HepG2 (cell line): ENCODE measurements at regions not wholly inside any gene's neighbourhood (a gene's known extent, or its start where the extent isn't known, plus 50 kb on each side); places are given as distances from the start of the nearest gene placed in this dataset.

Experiments used
- AHR ChIP-seq: IDR thresholded peaks from 2 replicates; pipeline ENCODE4 v1.6.1; 2018; ENCODE audit warnings: missing genetic modification reagents, missing compliant biosample characterization
- CEBPB ChIP-seq: IDR thresholded peaks from 2 replicates; pipeline ENCODE4 v1.6.1; 2011; ENCODE audit warnings: low read depth, low read length, improper control_type of control experiment, borderline replicate concordance
- CENPT ChIP-seq: sonication (generic); formaldehyde crosslinking; IDR thresholded peaks from 2 replicates; pipeline ENCODE4 v1.8.0; 2022; ENCODE audit warnings: low read depth, mild to moderate bottlenecking, moderate library complexity, missing genetic modification reagents
- CENPX ChIP-seq: sonication (generic); formaldehyde crosslinking; IDR thresholded peaks from 2 replicates; pipeline ENCODE4 v1.9.0; 2021; ENCODE audit warnings: mild to moderate bottlenecking, missing genetic modification reagents, moderate library complexity
- CHD2 ChIP-seq: IDR thresholded peaks from 2 replicates; pipeline ENCODE4 v1.6.1; 2011; ENCODE audit warnings: low read depth, low read length, improper control_type of control experiment
- DRAP1 ChIP-seq: IDR thresholded peaks from 2 replicates; pipeline ENCODE4 v1.6.1; 2016; ENCODE audit warnings: missing genetic modification reagents, missing compliant biosample characterization
- E2F1 ChIP-seq: sonication (generic); formaldehyde crosslinking; IDR thresholded peaks from 2 replicates; pipeline ENCODE4 v1.5.0; 2020; ENCODE audit warnings: missing genetic modification reagents
- GZF1 ChIP-seq: sonication (generic); formaldehyde crosslinking; IDR thresholded peaks from 2 replicates; pipeline ENCODE4 v1.5.1; 2020; ENCODE audit warnings: mild to moderate bottlenecking, missing genetic modification reagents
- HOXA3 ChIP-seq: sonication (generic); formaldehyde crosslinking; IDR thresholded peaks from 2 replicates; pipeline ENCODE4 v1.5.0; 2020; ENCODE audit warnings: missing genetic modification reagents
- HOXD1 ChIP-seq: sonication (generic); formaldehyde crosslinking; IDR thresholded peaks from 2 replicates; pipeline ENCODE4 v1.5.0; 2020; ENCODE audit warnings: missing genetic modification reagents
- LBX2 ChIP-seq: sonication (generic); formaldehyde crosslinking; IDR thresholded peaks from 2 replicates; pipeline ENCODE4 v1.5.0; 2020; ENCODE audit warnings: missing genetic modification reagents, mild to moderate bottlenecking, borderline replicate concordance
- MXD4 ChIP-seq: IDR thresholded peaks from 2 replicates; pipeline ENCODE4 v1.6.1; 2016; ENCODE audit warnings: mild to moderate bottlenecking, missing biosample characterization, missing genetic modification reagents
- PCBP1 ChIP-seq: fragments of 200-400 bp; formaldehyde crosslinking; IDR thresholded peaks from 2 replicates; pipeline ENCODE4 v1.6.1; 2017; ENCODE audit warnings: mild to moderate bottlenecking, low read depth, low read length, borderline replicate concordance
- RBM39 ChIP-seq: fragments of 200-400 bp; formaldehyde crosslinking; IDR thresholded peaks from one replicate; pipeline ENCODE4 v1.6.1; 2018; ENCODE audit warnings: antibody characterized with exemption, mild to moderate bottlenecking, low read depth, low read length; ENCODE audit not compliant: poor library complexity, severe bottlenecking
- TAF15 ChIP-seq: fragments of 200-400 bp; formaldehyde crosslinking; IDR thresholded peaks from one replicate; pipeline ENCODE4 v1.6.1; 2018; ENCODE audit warnings: mild to moderate bottlenecking, low read depth, low read length; ENCODE audit not compliant: poor library complexity, severe bottlenecking
- TBL1XR1 ChIP-seq: fragments of 150-350 bp; IDR thresholded peaks from 2 replicates; pipeline ENCODE4 v1.6.1; 2014; ENCODE audit warnings: borderline replicate concordance, low read length; ENCODE audit not compliant: partially characterized antibody
- THAP7 ChIP-seq: sonication (generic); formaldehyde crosslinking; IDR thresholded peaks from 2 replicates; pipeline ENCODE4 v1.8.1; 2023; ENCODE audit warnings: mild to moderate bottlenecking, missing genetic modification reagents
- ZBTB25 ChIP-seq: IDR thresholded peaks from 2 replicates; pipeline ENCODE4 v1.6.1; 2018; ENCODE audit warnings: missing genetic modification reagents
- ZFP62 ChIP-seq: sonication (generic); formaldehyde crosslinking; IDR thresholded peaks from 2 replicates; pipeline ENCODE4 v1.4.0; 2020; ENCODE audit warnings: missing genetic modification reagents
- ZNF276 ChIP-seq: sonication (generic); formaldehyde crosslinking; IDR thresholded peaks from 2 replicates; pipeline ENCODE4 v1.4.0; 2020; ENCODE audit warnings: mild to moderate bottlenecking, low read depth, missing genetic modification reagents
- ZNF3 ChIP-seq: IDR thresholded peaks from 2 replicates; pipeline ENCODE4 v1.7.0; 2017; ENCODE audit warnings: inconsistent platforms
- ZNF780A ChIP-seq: sonication (generic); formaldehyde crosslinking; IDR thresholded peaks from 2 replicates; pipeline ENCODE4 v1.8.0; 2022; ENCODE audit warnings: mild to moderate bottlenecking, missing genetic modification reagents, moderate library complexity

GRCh38 chr4:68732653-68733466 is 62.4 kb upstream of the UGT2B15 start (continued):
- TF ChIP-seq TAF15 (no peak), CEBPB (0 out of 2 replicates have a peak, but pooled peaks have one; percentile 14), AHR (CRISPR knock-in tag) (no peak), DRAP1 (CRISPR knock-in tag) (peak; percentile 87), ZBTB25 (no peak), ZNF276 (CRISPR knock-in tag) (no peak), RBM39 (no peak), E2F1 (CRISPR knock-in tag) (no peak), CENPX (no peak), CENPT (no peak), MXD4 (no peak), PCBP1 (no peak), THAP7 (CRISPR knock-in tag) (no peak), ZNF3 (CRISPR knock-in tag) (0 out of 2 replicates have a peak, but pooled peaks have one; percentile 54), LBX2 (no peak), ZFP62 (no peak), HOXD1 (CRISPR knock-in tag) (no peak), GZF1 (CRISPR knock-in tag) (no peak), TBL1XR1 (peak; percentile 44), HOXA3 (CRISPR knock-in tag) (peak; percentile 68; the same call in 1 of the 2 replicates), CHD2 (no peak), ZNF780A (CRISPR knock-in tag) (0 out of 2 replicates have a peak, but pooled peaks have one; percentile 6)
